ENCODE measurements at regions not wholly inside any gene's neighbourhood (a gene's known extent, or its start where the extent isn't known, plus 50 kb on each side); places are given as distances from the start of the nearest gene placed in this dataset.

DNA sequence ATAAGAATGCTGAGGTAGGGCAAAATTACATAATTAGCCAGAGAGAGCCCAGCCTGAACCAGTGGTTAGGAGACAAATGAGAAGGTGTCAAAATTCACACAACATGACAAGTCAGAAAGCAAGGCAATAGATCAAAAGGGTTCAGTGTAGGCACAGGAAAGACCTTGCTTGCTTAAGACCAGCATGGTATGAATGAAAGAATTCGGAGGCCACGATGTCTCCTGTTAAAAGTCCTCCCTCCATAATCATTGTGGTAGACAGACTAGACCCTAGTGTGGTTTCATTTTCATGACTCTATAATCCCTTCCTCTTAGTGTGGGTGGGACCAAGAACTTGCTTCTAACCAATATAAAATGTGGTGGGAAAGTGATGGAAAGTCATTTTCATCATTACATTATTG, 98.7 kb upstream of the ANKRD28 start:
- Histone ChIP-seq H3K27ac (no peak overlapping the region), H3K4me3 (no peak overlapping the region), H3K9me3 (no peaks in the 10 kb centered on the region), H3K27me3 (no peaks in the 10 kb centered on the region), H3K36me3 (no peaks in the 10 kb centered on the region), H3K4me1 (no peaks in the 10 kb centered on the region)
- intact Hi-C loops (cut with DNase I): no loop called here
- WGBS (ENCODE audit: insufficient coverage, low coverage, low lambda C conversion rate, missing lambda C conversion rate): 46% methylated on average over 2 of the region's 2 CpGs
- DNase-seq: no peak
- no peak for ATAC-seq
- TF ChIP-seq, protein P1, sequence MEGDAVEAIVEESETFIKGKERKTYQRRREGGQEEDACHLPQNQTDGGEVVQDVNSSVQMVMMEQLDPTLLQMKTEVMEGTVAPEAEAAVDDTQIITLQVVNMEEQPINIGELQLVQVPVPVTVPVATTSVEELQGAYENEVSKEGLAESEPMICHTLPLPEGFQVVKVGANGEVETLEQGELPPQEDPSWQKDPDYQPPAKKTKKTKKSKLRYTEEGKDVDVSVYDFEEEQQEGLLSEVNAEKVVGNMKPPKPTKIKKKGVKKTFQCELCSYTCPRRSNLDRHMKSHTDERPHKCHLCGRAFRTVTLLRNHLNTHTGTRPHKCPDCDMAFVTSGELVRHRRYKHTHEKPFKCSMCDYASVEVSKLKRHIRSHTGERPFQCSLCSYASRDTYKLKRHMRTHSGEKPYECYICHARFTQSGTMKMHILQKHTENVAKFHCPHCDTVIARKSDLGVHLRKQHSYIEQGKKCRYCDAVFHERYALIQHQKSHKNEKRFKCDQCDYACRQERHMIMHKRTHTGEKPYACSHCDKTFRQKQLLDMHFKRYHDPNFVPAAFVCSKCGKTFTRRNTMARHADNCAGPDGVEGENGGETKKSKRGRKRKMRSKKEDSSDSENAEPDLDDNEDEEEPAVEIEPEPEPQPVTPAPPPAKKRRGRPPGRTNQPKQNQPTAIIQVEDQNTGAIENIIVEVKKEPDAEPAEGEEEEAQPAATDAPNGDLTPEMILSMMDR (IDR thresholded peaks at IDR 0.05): no peak
- TF ChIP-seq POLR2A (IDR thresholded peaks at IDR 0.05): no peak

DNA sequence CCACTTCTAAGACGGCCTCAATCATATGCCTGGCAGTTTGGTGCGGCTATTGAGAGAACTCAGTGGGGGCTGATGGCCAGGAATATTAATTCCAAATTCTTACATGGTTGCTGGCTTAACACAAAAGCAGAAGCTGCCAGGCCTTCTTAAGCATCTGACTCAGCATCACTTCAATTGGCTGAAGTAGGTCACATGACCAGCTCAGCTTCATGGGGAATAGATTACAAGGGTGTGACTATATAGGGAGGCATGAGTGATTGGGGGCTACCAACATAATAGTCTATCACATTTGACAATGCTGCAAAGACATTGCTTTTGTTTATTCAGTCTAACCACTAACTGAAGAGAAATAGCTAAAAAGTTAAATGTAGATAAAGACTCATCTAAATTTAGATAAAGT, 101.6 kb upstream of the ANKRD28 start:
- TF ChIP-seq, protein P1 (IDR thresholded peaks at IDR 0.05): no peak
- no peak for TF ChIP-seq POLR2A (IDR thresholded peaks at IDR 0.05)
- H3K9me3 ChIP-seq: no peaks in the 10 kb centered on the region
- H3K36me3 ChIP-seq: no peaks in the 10 kb centered on the region
- 100% methylated on average over 1 of the region's 2 CpGs for WGBS (ENCODE audit: insufficient coverage, low coverage, low lambda C conversion rate, missing lambda C conversion rate)
- no peak overlapping the region for H3K27ac ChIP-seq
- no peaks in the 10 kb centered on the region for H3K27me3 ChIP-seq
- DNase-seq (no peak), ATAC-seq (no peak)
- no peak overlapping the region for H3K4me3 ChIP-seq
- peaks cover 0 to 17% (median 5%) of the 10 kb centered on the region in 4 donors for H3K4me1 ChIP-seq
- intact Hi-C loops (cut with DNase I): no loop called here

DNA sequence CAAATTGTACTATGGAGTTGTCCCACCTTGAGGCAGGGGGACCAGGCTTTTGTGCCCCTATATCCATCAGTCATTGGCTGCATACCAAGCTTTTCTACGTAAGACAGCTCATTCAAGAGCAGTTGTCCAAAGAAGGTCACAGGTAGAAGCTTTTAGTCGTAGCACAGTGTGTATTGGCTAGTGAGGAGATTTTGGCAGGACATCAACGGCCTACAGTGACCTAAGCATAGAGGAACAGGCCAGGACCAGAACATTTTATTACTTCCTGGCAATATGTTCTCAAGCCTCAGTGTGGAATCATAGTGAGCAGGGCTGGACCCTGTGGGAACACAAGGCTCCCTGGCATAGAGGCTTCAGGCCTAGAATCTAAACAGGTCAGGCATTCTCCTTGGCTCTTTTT, 105.4 kb upstream of the ANKRD28 start:
- ATAC-seq: peak; percentile 90 to 93 (median 92)
- H3K4me1 ChIP-seq: peaks cover 0 to 17% (median 6%) of the 10 kb centered on the region in 4 donors
- no peaks in the 10 kb centered on the region for H3K36me3 ChIP-seq
- no peak overlapping the region for H3K4me3 ChIP-seq
- H3K27me3 ChIP-seq: no peaks in the 10 kb centered on the region
- H3K9me3 ChIP-seq: no peaks in the 10 kb centered on the region
- peak; percentile 21 for TF ChIP-seq POLR2A (IDR thresholded peaks at IDR 0.05)
- TF ChIP-seq, protein P1 (IDR thresholded peaks at IDR 0.05): no peak
- 30% methylated on average over 3 of the region's 3 CpGs for WGBS (ENCODE audit: insufficient coverage, low coverage, low lambda C conversion rate, missing lambda C conversion rate)
- intact Hi-C loops (cut with DNase I): no loop called here
- H3K27ac ChIP-seq: peak overlapping the region; percentile 59 to 96 (median 81)
- peak; percentile 38 to 86 (median 64) for DNase-seq

DNA sequence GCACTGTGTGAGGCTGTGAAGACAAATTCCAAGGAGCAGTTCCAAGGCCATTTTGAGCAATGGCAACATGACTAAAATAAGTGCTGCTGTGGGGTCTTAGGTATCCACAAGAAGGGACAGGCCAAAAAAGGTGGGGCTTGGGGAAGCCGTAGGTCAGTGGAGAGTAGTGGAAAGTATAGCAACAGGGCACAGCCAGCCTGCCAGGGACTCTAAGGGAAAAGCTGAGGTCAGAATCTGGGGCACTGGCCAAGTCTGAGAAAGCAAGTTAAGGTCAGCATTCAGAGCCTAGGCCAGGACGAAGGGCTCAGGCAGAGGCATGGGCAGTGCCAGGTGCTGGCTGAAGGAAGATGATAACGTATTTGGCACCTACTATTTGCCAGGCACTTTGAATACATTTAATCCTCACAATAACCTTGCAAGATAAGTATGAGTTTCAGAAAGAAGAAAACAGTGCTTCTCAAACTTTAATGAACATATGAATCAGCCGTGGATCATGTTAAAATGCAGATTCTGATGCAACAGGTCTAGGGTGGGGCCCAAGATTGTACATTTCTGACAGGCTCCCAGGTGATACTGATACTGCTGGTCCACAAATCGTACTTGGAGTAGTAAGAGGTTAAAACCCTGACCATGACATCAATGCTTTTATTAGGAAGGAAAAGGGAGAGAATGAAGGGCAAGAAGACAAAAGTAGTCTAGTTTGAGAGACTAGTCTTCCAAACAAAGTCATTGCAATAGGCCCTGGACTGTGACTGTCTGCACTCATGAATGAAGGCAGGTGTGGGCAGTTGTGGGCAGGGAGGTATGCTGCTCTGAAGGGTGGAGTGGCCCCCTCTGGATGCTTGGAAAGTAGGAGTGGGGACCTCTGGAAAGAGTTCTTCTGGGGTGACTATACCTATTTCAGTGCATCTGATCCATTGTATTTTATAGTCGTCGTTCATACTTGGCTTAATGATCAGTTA, 106.3 kb upstream of the ANKRD28 start:
- Histone ChIP-seq H3K27me3 (no peaks in the 10 kb centered on the region), H3K36me3 (no peaks in the 10 kb centered on the region), H3K4me3 (no peak overlapping the region), H3K9me3 (no peaks in the 10 kb centered on the region), H3K4me1 (peaks cover 0 to 17% (median 6%) of the 10 kb centered on the region in 4 donors), H3K27ac (peak overlapping the region; percentile 59 to 96 (median 81))
- WGBS (ENCODE audit: insufficient coverage, low coverage, low lambda C conversion rate, missing lambda C conversion rate): 57% methylated on average over 7 of the region's 7 CpGs
- ATAC-seq: peak; percentile 94 to 97 (median 96)
- TF ChIP-seq POLR2A (IDR thresholded peaks at IDR 0.05): no peak
- TF ChIP-seq, protein P1 (IDR thresholded peaks at IDR 0.05): no peak
- DNase-seq: peak; percentile 78 to 93 (median 90)
- intact Hi-C loops (cut with DNase I): no loop called here
